Transverse colon (tissue), 4 donors: ENCODE measurements at regions not wholly inside any gene's neighbourhood (a gene's known extent, or its start where the extent isn't known, plus 50 kb on each side); places are given as distances from the start of the nearest gene placed in this dataset.

Source experiments
- DNase-seq: peaks from one replicate; pipeline ENCODE4 v3.0.0-alpha.2; 2019
- H3K27ac ChIP-seq, 4 donors: fragments of 200-600 bp; sonication (generic); 2 replicates each; pipeline ENCODE4 v1.5.1; 2016 to 2018; ENCODE audit warnings: inconsistent platforms in 4 of 4
- H3K27me3 ChIP-seq: fragments of 200-600 bp; sonication (generic); 2 replicates; pipeline ENCODE4 v1.5.1; 2017; ENCODE audit warnings: inconsistent platforms
- H3K36me3 ChIP-seq, 4 donors: fragments of 200-600 bp; sonication (generic); 2 replicates each; pipeline ENCODE4 v1.5.1; 2017 to 2019; ENCODE audit warnings: inconsistent platforms in 4 of 4
- H3K4me1 ChIP-seq, 4 donors: fragments of 200-600 bp; sonication (generic); 2 replicates each; pipeline ENCODE4 v1.5.1; 2017 to 2020; ENCODE audit warnings: inconsistent platforms in 4 of 4
- H3K4me3 ChIP-seq, 4 donors: fragments of 200-600 bp; sonication (generic); 1 replicate in 1 of 4; 2 replicates in 3 of 4; pipeline versions ENCODE4 v1.5.1 to v1.6.1; 2017 to 2019; ENCODE audit warnings: inconsistent platforms in 4 of 4
- H3K9me3 ChIP-seq, 2 donors: fragments of 200-600 bp; sonication (generic); 2 replicates each; pipeline ENCODE4 v1.5.1; 2017 to 2019; ENCODE audit warnings: inconsistent platforms in 2 of 2
- EP300 ChIP-seq: sonication (generic); formaldehyde crosslinking; IDR thresholded peaks from one replicate; pipeline ENCODE4 v1.6.1; 2017; ENCODE audit warnings: antibody characterized with exemption, low read depth
- POLR2A ChIP-seq: fragments of 450-650 bp; IDR thresholded peaks from one replicate; pipeline ENCODE4 v1.6.1; 2016; ENCODE audit warnings: antibody characterized with exemption, mild to moderate bottlenecking, moderate library complexity
- POLR2AphosphoS5 ChIP-seq, 3 donors: sonication (generic); formaldehyde crosslinking; IDR thresholded peaks; one replicate each; pipeline ENCODE4 v1.6.1; 2016; ENCODE audit warnings: antibody characterized with exemption in 3 of 3
- WGBS, 2 donors: methylation state at CpG; one replicate each; pipeline ENCODE4 v1.1.5; 2018; ENCODE audit warnings: low coverage in 1 of 2; 5-methylcytosine and 5-hydroxymethylcytosine counted together
- in situ Hi-C, 4 donors: fragments of 200-750 bp; cut with MboI; loops; one replicate each; pipeline versions ENCODE4 v1.15.0 to v1.15.1; 2017; ENCODE audit warnings: low sequenced_read_pairs in 3 of 4, low pct_ligation_motif_present in 1 of 4, low pct_unique_long_range_greater_than_20kb in 1 of 4
- intact Hi-C: fragments of 100-400 bp; cut with DNase I; formaldehyde crosslinking; loops from one replicate; pipeline ENCODE4 v1.15.1; 2023; ENCODE audit warnings: low total_unique reads
- TF ChIP-seq, protein P1 (sequence below), 5 experiments: fragments of 200-600 bp in 3 of 5; fragments of 450-650 bp in 2 of 5; sonication (generic) in 3 of 5; IDR thresholded peaks; 1 replicate in 2 of 5; 2 replicates in 3 of 5; pipeline ENCODE4 v1.5.1; 2016 to 2017; ENCODE audit warnings: antibody characterized with exemption in 5 of 5, inconsistent platforms in 3 of 5, mild to moderate bottlenecking in 2 of 5, moderate library complexity in 1 of 5

DNA sequence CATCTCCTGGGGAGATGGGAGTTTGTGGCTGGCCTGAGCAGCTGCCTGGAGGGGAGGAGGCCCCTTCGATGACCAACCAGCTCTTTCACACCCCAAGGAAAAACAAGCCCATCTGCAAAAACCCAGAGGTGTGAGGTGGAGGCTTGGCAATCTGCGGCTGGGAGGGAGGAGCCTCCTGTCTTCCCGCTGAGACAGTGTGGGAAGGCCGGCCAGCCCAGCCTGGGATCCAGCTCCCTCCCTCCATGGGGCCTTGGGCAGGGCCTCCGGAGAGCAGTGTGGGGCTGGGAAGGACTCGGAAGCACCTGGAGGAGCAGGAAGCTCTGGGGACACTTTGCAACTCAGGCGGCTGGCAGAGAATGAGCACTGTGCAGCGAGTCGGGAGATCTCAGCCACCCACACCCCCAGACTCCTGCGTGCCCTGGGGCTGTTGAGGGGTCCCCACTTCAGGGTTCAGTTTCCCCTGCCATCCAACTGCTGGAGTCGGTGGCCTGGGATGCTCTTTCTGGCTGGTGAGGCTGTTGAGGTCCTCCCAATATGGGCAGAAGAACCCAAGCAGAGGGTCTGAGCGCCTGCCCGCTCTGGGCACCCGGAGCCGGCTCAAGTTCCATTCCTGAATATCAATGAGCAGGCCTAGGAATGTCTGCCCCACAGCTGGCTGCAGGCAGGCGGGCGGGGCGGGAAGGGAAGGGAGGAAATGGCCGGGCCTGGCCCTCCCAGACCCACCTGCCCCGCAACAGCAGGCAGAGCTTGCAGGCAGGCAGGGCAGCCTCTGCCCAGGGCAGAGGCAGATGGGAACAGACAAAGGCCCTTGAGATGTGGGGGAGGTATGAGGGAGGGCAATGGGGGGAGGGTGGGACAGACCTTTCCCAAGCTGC, 101.1 kb downstream of the FGF18 start:
- Histone ChIP-seq H3K4me3 (no peak overlapping the region), H3K27ac (peak overlapping the region; percentile 15 to 61 (median 54)), H3K9me3 (no peaks in the 10 kb centered on the region), H3K4me1 (peaks cover 0 to 29% (median 20%) of the 10 kb centered on the region in 4 donors), H3K27me3 (no peaks in the 10 kb centered on the region), H3K36me3 (no peaks in the 10 kb centered on the region)
- DNase-seq: peak; percentile 18
- 35 to 54% methylated on average over 4 to 17 of the region's 20 CpGs for WGBS, 2 donors
- intact Hi-C loops: no loop called here
- no peak for TF ChIP-seq POLR2A
- no peak for TF ChIP-seq POLR2AphosphoS5 (IDR thresholded peaks at IDR 0.05)
- TF ChIP-seq, protein P1, sequence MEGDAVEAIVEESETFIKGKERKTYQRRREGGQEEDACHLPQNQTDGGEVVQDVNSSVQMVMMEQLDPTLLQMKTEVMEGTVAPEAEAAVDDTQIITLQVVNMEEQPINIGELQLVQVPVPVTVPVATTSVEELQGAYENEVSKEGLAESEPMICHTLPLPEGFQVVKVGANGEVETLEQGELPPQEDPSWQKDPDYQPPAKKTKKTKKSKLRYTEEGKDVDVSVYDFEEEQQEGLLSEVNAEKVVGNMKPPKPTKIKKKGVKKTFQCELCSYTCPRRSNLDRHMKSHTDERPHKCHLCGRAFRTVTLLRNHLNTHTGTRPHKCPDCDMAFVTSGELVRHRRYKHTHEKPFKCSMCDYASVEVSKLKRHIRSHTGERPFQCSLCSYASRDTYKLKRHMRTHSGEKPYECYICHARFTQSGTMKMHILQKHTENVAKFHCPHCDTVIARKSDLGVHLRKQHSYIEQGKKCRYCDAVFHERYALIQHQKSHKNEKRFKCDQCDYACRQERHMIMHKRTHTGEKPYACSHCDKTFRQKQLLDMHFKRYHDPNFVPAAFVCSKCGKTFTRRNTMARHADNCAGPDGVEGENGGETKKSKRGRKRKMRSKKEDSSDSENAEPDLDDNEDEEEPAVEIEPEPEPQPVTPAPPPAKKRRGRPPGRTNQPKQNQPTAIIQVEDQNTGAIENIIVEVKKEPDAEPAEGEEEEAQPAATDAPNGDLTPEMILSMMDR (IDR thresholded peaks at IDR 0.05): no peak
- no peak for TF ChIP-seq EP300
- in situ Hi-C loops: no loop called here

DNA sequence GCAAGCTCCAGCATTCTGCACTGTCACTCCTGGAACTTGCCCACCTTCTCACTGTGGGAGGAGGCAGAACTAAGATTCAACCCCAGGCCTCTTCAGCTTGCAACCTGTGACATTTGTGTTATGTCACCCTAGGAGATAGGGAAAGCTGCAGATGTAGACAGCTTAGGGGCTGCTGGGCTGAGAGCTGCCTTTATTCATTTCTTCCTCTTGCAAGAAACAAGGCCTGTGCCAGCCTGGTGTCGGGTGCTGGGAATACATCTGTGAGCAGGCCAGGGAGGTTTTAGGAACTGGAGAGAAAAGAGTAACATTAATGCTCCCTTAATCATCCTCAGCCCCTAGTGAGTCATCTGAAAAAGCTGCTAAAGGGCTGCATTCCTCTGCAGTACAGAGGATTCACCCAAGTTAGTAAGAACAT, 101.8 kb downstream of the FGF18 start:
- intact Hi-C loops (no loop called here), in situ Hi-C loops (no loop called here)
- DNase-seq: no peak
- H3K4me3 ChIP-seq: no peak overlapping the region
- peaks cover 0 to 29% (median 20%) of the 10 kb centered on the region in 4 donors for H3K4me1 ChIP-seq
- no peaks in the 10 kb centered on the region for H3K36me3 ChIP-seq
- no peaks in the 10 kb centered on the region for H3K9me3 ChIP-seq
- 59 to 80% methylated on average over 1 of the region's 1 CpG for WGBS, 2 donors
- no peaks in the 10 kb centered on the region for H3K27me3 ChIP-seq
- H3K27ac ChIP-seq: peak overlapping the region; percentile 37 to 61 (median 54)
- no peak for TF ChIP-seq POLR2A
- TF ChIP-seq, protein P1 (IDR thresholded peaks at IDR 0.05): no peak
- no peak for TF ChIP-seq EP300
- no peak for TF ChIP-seq POLR2AphosphoS5 (IDR thresholded peaks at IDR 0.05)

DNA sequence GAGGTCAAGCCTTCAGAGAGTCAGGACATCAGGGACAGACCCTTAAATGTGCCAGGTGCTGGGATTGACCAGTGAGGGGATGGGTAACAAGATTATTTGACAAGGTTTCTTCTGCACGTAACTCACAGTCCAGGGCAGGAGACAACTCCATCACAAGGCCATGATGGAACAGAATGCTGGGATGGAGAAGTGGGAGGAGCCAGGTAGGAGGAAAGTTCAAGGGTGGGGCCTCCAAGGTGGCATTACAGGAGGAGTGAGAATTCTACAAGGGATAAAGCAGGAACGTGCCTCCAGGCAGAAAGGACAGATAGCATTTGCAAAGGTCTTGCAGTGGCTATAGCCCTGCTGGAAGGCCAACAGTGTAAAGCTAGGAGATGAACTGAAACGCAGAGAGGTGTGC, 102.2 kb downstream of the FGF18 start:
- no peak for DNase-seq
- intact Hi-C loops: no loop called here
- Histone ChIP-seq H3K4me3 (no peak overlapping the region), H3K27ac (peak overlapping the region; percentile 37 to 59 (median 44)), H3K27me3 (no peaks in the 10 kb centered on the region), H3K9me3 (no peaks in the 10 kb centered on the region), H3K4me1 (peaks cover 0 to 29% (median 20%) of the 10 kb centered on the region in 4 donors), H3K36me3 (no peaks in the 10 kb centered on the region)
- WGBS, 2 donors: 72 to 81% methylated on average over 3 of the region's 3 CpGs
- in situ Hi-C loops: no loop called here
- TF ChIP-seq, protein P1 (IDR thresholded peaks at IDR 0.05): no peak
- no peak for TF ChIP-seq POLR2AphosphoS5 (IDR thresholded peaks at IDR 0.05)

DNA sequence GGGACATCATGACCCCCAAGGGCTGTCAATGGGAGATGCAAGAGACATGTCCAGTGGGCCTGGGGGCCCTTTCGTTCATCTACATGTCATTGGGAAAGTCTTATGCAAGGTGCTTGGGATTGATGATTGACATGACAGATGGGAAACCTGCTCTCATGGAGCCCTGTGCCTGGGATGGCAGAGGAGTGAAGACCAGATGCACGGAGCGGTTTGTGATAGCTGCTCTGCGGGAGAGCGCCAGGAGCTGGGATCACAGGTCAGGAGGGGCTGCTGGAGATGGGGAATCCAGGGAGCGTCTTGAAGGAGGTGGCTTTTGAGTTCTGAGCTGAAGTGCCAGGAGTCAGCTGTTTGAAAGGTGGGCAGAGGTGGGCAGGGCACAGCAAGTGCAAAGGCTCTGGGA, 104.3 kb downstream of the FGF18 start:
- TF ChIP-seq POLR2A (no peak), POLR2AphosphoS5 (IDR thresholded peaks at IDR 0.05) (no peak), EP300 (no peak)
- TF ChIP-seq, protein P1 (IDR thresholded peaks at IDR 0.05): no peak
- H3K4me1 ChIP-seq: peaks cover 0 to 29% (median 20%) of the 10 kb centered on the region in 4 donors

More for the DNA sequence above, 104.3 kb downstream of the FGF18 start:
- 86 to 90% methylated on average over 6 of the region's 6 CpGs for WGBS, 2 donors
- H3K36me3 ChIP-seq: no peaks in the 10 kb centered on the region
- no peak for DNase-seq
- intact Hi-C loops: no loop called here
- no peaks in the 10 kb centered on the region for H3K27me3 ChIP-seq
- no peak overlapping the region for H3K4me3 ChIP-seq
- no peaks in the 10 kb centered on the region for H3K9me3 ChIP-seq
- in situ Hi-C loops: no loop called here
- H3K27ac ChIP-seq: no peak overlapping the region
